NCI-H2227 treated with DMSO at 0.1 percent for 48 hours (cell line): ENCODE measurements at regions not wholly inside any gene's neighbourhood (a gene's known extent, or its start where the extent isn't known, plus 50 kb on each side); places are given as distances from the start of the nearest gene placed in this dataset.

ENCODE experiments used
- DNase-seq: peaks from one replicate; lab custom pipeline; 2025; lab: John Stamatoyannopoulos, UW

- DNase-seq: no peak
Measured at GRCh38 chr15:37872661-37873060, 61.8 kb upstream of the TMCO5A start.

- DNase-seq: no peak
Measured at GRCh38 chr15:37873336-37873735, 61.1 kb upstream of the TMCO5A start.

GRCh38 chr15:37876900-37877299 is 57.5 kb upstream of the TMCO5A start:
- DNase-seq: no peak

GRCh38 chr15:37877851-37878741 is 56.3 kb upstream of the TMCO5A start:
- no peak for DNase-seq

- peak; percentile 8 for DNase-seq
Measured at GRCh38 chr15:37880009-37880834, 54.2 kb upstream of the TMCO5A start.

GRCh38 chr15:37880835-37881153 is 53.6 kb upstream of the TMCO5A start:
- DNase-seq: no peak

GRCh38 chr15:37881237-37882013 is 53.0 kb upstream of the TMCO5A start:
- no peak for DNase-seq

- no peak for DNase-seq
Measured at GRCh38 chr15:37882640-37883039, 51.8 kb upstream of the TMCO5A start.
